ENCODE measurements at regions not wholly inside any gene's neighbourhood (a gene's known extent, or its start where the extent isn't known, plus 50 kb on each side); places are given as distances from the start of the nearest gene placed in this dataset.
"Not testable (repeated sequence)": the region's sequence is repeated elsewhere in the genome, so short reads cannot be mapped to it uniquely, and the experiment has no call there.

DNA sequence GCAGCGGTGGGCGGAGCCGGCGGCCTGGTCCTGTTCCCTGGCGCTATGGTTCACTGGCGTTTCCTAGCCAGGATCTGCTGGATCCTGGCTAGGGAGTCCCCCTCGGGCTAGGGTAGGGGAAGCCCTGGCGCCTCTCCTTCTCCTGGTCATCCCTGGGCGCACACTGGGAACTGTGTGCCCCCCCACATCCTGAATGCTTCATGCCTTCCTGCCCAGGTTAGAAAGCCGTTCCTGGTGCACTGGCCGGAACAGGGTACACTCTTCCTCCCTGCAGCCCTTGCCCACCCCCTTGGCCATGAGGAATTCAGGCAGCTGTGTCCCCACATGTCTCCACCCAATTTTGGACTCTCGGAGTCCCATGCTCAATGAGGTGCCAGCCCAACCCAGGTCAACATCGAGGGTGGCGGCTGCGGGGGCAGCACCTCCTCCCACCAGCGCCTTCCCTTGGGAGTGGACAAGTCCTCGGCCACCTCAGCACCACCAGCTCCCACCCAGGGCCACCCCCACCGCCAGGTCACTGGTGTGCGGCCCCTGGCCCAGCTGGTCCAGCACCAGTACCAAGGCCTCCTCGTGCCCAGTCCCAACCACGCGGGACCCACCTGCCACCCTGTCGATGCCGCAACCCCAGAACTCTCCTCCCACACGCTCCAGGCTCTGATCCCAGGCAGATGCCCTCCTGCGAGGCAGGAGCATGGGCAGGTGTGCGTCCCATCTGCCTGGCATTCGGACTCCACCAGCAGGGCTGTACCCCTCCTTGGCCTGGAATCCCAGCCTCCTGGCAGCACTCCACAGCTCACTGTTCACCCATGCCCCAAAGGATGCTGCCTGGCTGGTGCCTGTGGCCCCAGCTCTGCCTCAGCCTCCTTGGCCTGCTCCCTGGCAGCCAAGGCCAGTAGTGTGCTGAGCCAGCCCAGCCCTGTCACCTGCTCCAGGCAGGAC lies 77.0 kb downstream of the GOLGA8G start:
- TF ChIP-seq, protein P1, sequence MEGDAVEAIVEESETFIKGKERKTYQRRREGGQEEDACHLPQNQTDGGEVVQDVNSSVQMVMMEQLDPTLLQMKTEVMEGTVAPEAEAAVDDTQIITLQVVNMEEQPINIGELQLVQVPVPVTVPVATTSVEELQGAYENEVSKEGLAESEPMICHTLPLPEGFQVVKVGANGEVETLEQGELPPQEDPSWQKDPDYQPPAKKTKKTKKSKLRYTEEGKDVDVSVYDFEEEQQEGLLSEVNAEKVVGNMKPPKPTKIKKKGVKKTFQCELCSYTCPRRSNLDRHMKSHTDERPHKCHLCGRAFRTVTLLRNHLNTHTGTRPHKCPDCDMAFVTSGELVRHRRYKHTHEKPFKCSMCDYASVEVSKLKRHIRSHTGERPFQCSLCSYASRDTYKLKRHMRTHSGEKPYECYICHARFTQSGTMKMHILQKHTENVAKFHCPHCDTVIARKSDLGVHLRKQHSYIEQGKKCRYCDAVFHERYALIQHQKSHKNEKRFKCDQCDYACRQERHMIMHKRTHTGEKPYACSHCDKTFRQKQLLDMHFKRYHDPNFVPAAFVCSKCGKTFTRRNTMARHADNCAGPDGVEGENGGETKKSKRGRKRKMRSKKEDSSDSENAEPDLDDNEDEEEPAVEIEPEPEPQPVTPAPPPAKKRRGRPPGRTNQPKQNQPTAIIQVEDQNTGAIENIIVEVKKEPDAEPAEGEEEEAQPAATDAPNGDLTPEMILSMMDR (IDR thresholded peaks at IDR 0.05) = not testable (repeated sequence)
- not testable (repeated sequence) for TF ChIP-seq POLR2A (IDR thresholded peaks at IDR 0.05)
